Body of pancreas (tissue), 4 donors: ENCODE measurements at regions not wholly inside any gene's neighbourhood (a gene's known extent, or its start where the extent isn't known, plus 50 kb on each side); places are given as distances from the start of the nearest gene placed in this dataset.

Source experiments
- ATAC-seq: fragments of 150-250 bp; one replicate; pipeline ENCODE4 v1.9.1; 2016
- DNase-seq, 4 donors: peaks; one replicate each; pipeline ENCODE4 v3.0.0-alpha.2; 2019
- H3K27ac ChIP-seq, 4 donors: fragments of 200-600 bp; sonication (generic); 1 replicate in 3 of 4; 2 replicates in 1 of 4; pipeline versions ENCODE4 v1.5.1 to v1.6.1; 2016 to 2019; ENCODE audit warnings: mild to moderate bottlenecking in 1 of 4, mixed read lengths in 1 of 4, moderate library complexity in 1 of 4
- H3K27me3 ChIP-seq, 2 donors: fragments of 200-600 bp; sonication (generic); one replicate each; pipeline ENCODE4 v1.6.0; 2016; ENCODE audit warnings: mild to moderate bottlenecking in 1 of 2
- H3K36me3 ChIP-seq, 2 donors: fragments of 200-600 bp; sonication (generic); replicated peaks in 1 of 2; 2 replicates each; pipeline ENCODE4 v1.5.1; 2016; ENCODE audit warnings: low read depth in 2 of 2; ENCODE audit not compliant: insufficient read depth in 1 of 2
- H3K4me1 ChIP-seq: fragments of 200-600 bp; sonication (generic); one replicate; pipeline ENCODE4 v1.6.0; 2016
- H3K4me3 ChIP-seq, 2 donors: fragments of 200-600 bp; sonication (generic); 1 replicate in 1 of 2; 2 replicates in 1 of 2; pipeline ENCODE4 v1.5.1; 2016 to 2019
- H3K9me3 ChIP-seq, 3 donors: fragments of 200-600 bp; sonication (generic); 1 replicate in 2 of 3; 2 replicates in 1 of 3; pipeline ENCODE4 v1.5.1; 2016
- POLR2A ChIP-seq, 3 donors: fragments of 450-650 bp; IDR thresholded peaks; one replicate each; pipeline ENCODE4 v1.6.1; 2016; ENCODE audit warnings: antibody characterized with exemption in 3 of 3, mild to moderate bottlenecking in 2 of 3
- whole genome bisulfite sequencing, 2 donors: methylation state at CpG; one replicate each; pipeline ENCODE4 v1.1.5; 2017; 5-methylcytosine and 5-hydroxymethylcytosine counted together
- intact Hi-C: fragments of 100-400 bp; cut with DNase I; formaldehyde crosslinking; loops from one replicate; pipeline ENCODE4 v1.15.1; 2023
- TF ChIP-seq, protein P1 (sequence below), 7 experiments: fragments of 450-650 bp in 4 of 7; fragments of 200-600 bp in 3 of 7; sonication (generic) in 3 of 7; IDR thresholded peaks; one replicate each; pipeline ENCODE4 v1.5.1; 2016 to 2019; ENCODE audit warnings: antibody characterized with exemption in 7 of 7

GRCh38 chr4:132395561-132395960 lies 753.5 kb upstream of the PCDH10 start:
- DNase-seq (no peak), ATAC-seq (no peak)
- no peak for TF ChIP-seq POLR2A (IDR thresholded peaks at IDR 0.05)
- Histone ChIP-seq H3K4me1 (no peaks in the 10 kb centered on the region), H3K9me3 (no peaks in the 10 kb centered on the region), H3K27ac (no peak overlapping the region), H3K4me3 (no peak overlapping the region), H3K36me3 (no peaks in the 10 kb centered on the region), H3K27me3 (no peaks in the 10 kb centered on the region)
- 33 to 35% methylated on average over 1 of the region's 1 CpG for WGBS, 2 donors
- intact Hi-C loops, result no loop called here

- DNase-seq, result no peak
- H3K4me3 ChIP-seq, result no peak overlapping the region
- 15 to 24% methylated on average over 1 of the region's 1 CpG for WGBS, 2 donors
- no peak overlapping the region for H3K27ac ChIP-seq
- no peaks in the 10 kb centered on the region for H3K36me3 ChIP-seq
- intact Hi-C loops, result no loop called here
- TF ChIP-seq POLR2A (IDR thresholded peaks at IDR 0.05), result no peak
- TF ChIP-seq, protein P1, sequence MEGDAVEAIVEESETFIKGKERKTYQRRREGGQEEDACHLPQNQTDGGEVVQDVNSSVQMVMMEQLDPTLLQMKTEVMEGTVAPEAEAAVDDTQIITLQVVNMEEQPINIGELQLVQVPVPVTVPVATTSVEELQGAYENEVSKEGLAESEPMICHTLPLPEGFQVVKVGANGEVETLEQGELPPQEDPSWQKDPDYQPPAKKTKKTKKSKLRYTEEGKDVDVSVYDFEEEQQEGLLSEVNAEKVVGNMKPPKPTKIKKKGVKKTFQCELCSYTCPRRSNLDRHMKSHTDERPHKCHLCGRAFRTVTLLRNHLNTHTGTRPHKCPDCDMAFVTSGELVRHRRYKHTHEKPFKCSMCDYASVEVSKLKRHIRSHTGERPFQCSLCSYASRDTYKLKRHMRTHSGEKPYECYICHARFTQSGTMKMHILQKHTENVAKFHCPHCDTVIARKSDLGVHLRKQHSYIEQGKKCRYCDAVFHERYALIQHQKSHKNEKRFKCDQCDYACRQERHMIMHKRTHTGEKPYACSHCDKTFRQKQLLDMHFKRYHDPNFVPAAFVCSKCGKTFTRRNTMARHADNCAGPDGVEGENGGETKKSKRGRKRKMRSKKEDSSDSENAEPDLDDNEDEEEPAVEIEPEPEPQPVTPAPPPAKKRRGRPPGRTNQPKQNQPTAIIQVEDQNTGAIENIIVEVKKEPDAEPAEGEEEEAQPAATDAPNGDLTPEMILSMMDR (IDR thresholded peaks at IDR 0.05), result no peak
- H3K4me1 ChIP-seq, result no peaks in the 10 kb centered on the region
- no peaks in the 10 kb centered on the region for H3K9me3 ChIP-seq
- no peaks in the 10 kb centered on the region for H3K27me3 ChIP-seq
- ATAC-seq, result no peak
Measured at GRCh38 chr4:132396636-132397035, 752.5 kb upstream of the PCDH10 start.

DNA sequence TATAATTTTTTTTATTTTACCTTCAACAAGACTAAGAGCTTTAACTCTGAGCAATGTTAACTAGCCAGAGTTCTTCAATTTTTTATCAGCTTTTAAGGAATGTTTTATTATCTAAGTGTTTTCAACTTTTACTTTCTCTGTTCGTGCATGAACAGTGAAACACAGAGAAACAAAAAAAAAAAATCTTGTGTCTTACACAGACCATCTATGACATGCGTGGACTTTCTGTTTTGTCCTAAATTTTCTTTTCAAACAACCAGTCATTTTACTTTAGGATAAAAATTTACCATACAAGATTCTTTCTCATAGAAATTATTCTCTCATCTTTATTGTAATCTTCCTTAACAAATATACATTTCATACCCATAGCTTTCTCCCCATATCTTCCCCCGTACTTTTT lies 731.9 kb upstream of the PCDH10 start:
- TF ChIP-seq, protein P1 (IDR thresholded peaks at IDR 0.05), result no peak
- TF ChIP-seq POLR2A (IDR thresholded peaks at IDR 0.05), result no peak
- Histone ChIP-seq H3K4me3 (no peak overlapping the region), H3K9me3 (no peaks in the 10 kb centered on the region), H3K27ac (no peak overlapping the region), H3K27me3 (no peaks in the 10 kb centered on the region), H3K4me1 (no peaks in the 10 kb centered on the region), H3K36me3 (no peaks in the 10 kb centered on the region)
- 47 to 60% methylated on average over 3 of the region's 3 CpGs for WGBS, 2 donors
- intact Hi-C loops, result no loop called here
- ATAC-seq (no peak), DNase-seq (no peak)

- TF ChIP-seq POLR2A (IDR thresholded peaks at IDR 0.05), result no peak
- TF ChIP-seq, protein P1 (IDR thresholded peaks at IDR 0.05), result no peak
- 41 to 42% methylated on average over 3 of the region's 3 CpGs for WGBS, 2 donors
- ATAC-seq (no peak), DNase-seq (no peak)
- Histone ChIP-seq H3K9me3 (no peaks in the 10 kb centered on the region), H3K27me3 (no peaks in the 10 kb centered on the region), H3K27ac (no peak overlapping the region), H3K36me3 (no peaks in the 10 kb centered on the region), H3K4me1 (no peaks in the 10 kb centered on the region), H3K4me3 (no peak overlapping the region)
- intact Hi-C loops, result no loop called here
Measured at GRCh38 chr4:132427125-132427524, 722.0 kb upstream of the PCDH10 start.

GRCh38 chr4:132437117-132437516 lies 712.0 kb upstream of the PCDH10 start:
- DNase-seq, result no peak
- Histone ChIP-seq H3K4me3 (no peak overlapping the region), H3K36me3 (no peaks in the 10 kb centered on the region), H3K9me3 (no peaks in the 10 kb centered on the region), H3K4me1 (no peaks in the 10 kb centered on the region), H3K27me3 (no peaks in the 10 kb centered on the region), H3K27ac (no peak overlapping the region)
- no peak for TF ChIP-seq POLR2A (IDR thresholded peaks at IDR 0.05)
- TF ChIP-seq, protein P1 (IDR thresholded peaks at IDR 0.05), result no peak
- ATAC-seq, result no peak
- intact Hi-C loops, result no loop called here
